ENCODE measurements at regions not wholly inside any gene's neighbourhood (a gene's known extent, or its start where the extent isn't known, plus 50 kb on each side); places are given as distances from the start of the nearest gene placed in this dataset.

DNA sequence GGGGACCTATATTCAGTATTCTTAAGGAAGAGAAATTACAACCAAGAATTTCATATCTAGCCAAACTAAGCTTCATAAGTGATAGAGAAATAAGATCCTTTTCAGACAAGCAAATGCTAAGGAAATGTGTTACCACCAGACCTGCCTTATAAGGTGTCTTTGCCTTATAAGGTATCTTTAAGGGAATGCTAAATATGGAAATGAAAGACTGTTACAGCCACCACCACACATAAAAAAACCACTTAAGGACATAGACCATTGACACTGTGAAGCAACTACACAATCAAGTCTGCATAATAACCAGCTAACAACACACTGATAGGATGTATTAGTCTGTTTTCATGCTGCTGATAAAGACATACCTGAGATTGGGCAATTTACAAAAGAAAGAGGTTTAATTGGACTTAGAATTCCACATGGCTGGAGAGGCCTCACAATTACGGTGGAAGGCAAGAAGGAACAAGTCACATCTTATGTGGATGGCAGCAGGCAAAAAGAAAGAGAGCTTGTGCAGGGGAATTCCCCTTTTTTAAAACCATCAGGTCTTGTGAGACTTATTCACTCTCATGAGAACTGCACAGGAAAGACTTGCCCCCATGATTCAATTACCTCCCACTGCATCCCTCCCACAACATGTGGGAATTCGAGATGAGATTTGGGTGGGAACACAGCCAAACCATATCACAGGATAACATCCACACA is 119.2 kb upstream of the LAMA2 start:
- no peaks in the 10 kb centered on the region for H3K9me3 ChIP-seq
- 55% methylated on average over 2 of the region's 2 CpGs; no CpG with 5 or more reads in 1 of the 2 donors for WGBS, 2 donors (ENCODE audit: low coverage in 1 of 2)
- H3K27ac ChIP-seq, result no peak overlapping the region
- no peak overlapping the region for H3K4me3 ChIP-seq
- in situ Hi-C loops (cut with MboI; ENCODE audit: low pct_ligation_motif_present in 1 of 4, low pct_unique_long_range_greater_than_20kb in 1 of 4, low sequenced_read_pairs in 3 of 4) (no loop called here), intact Hi-C loops (cut with DNase I; ENCODE audit: low total_unique reads) (no loop called here)
- no peaks in the 10 kb centered on the region for H3K36me3 ChIP-seq
- TF ChIP-seq EP300 (IDR thresholded peaks at IDR 0.05; ENCODE audit: low read depth) (no peak), POLR2A (IDR thresholded peaks at IDR 0.05) (no peak), CTCF (IDR thresholded peaks at IDR 0.05) (no peak), POLR2AphosphoS5 (IDR thresholded peaks at IDR 0.05) (no peak)
- H3K4me1 ChIP-seq, result no peaks in the 10 kb centered on the region
- DNase-seq, result no peak
- no peaks in the 10 kb centered on the region for H3K27me3 ChIP-seq

DNA sequence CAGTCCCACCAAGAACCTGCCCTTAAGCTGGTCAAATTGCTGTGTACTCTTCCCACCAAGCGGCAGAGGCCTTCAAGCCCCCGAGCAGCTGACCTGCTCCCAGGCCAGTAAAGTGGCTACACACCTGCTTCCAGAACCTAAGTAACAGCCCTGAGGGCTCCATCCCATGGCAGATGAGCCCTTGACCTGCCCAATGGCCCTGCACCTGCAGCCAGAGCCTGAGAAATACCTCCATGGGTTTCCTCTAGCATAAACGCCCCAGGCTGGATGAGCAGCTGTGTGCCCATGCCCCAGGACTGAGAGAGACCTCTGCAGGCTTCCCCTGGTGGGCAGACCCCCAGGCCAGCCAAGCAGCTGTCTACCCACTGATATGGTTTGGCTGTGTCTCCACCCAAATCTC is 123.0 kb upstream of the LAMA2 start:
- intact Hi-C loops (cut with DNase I; ENCODE audit: low total_unique reads), result no loop called here
- Histone ChIP-seq H3K36me3 (no peaks in the 10 kb centered on the region), H3K27me3 (no peaks in the 10 kb centered on the region), H3K4me3 (no peak overlapping the region), H3K27ac (no peak overlapping the region), H3K9me3 (no peaks in the 10 kb centered on the region), H3K4me1 (no peaks in the 10 kb centered on the region)
- DNase-seq, result no peak
- TF ChIP-seq POLR2A (IDR thresholded peaks at IDR 0.05) (no peak), CTCF (IDR thresholded peaks at IDR 0.05) (no peak), EP300 (IDR thresholded peaks at IDR 0.05; ENCODE audit: low read depth) (no peak), POLR2AphosphoS5 (IDR thresholded peaks at IDR 0.05) (no peak)
- WGBS, 2 donors (ENCODE audit: low coverage in 1 of 2), result 86% methylated on average over 3 of the region's 3 CpGs; no CpG with 5 or more reads in 1 of the 2 donors
- in situ Hi-C loops (cut with MboI; ENCODE audit: low pct_ligation_motif_present in 1 of 4, low pct_unique_long_range_greater_than_20kb in 1 of 4, low sequenced_read_pairs in 3 of 4), result no loop called here

DNA sequence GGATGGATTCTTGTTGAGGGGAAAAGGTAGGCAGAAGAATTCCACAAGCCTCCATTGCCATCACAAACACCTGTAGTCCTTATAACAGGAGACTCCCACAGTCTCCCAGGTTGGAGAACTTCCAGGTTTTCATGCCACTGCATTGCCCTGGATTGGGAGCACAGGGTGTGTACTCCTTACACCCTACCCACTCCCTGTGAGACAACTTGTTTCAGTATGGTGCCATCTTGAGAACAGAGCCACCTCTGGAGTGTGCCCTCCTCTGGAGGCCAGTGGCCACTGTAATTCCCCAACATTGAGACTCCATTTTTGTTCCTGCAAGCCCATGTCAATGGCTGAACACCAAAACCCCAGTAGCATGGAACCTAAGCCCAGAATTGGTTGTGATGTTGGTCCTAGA is 123.5 kb upstream of the LAMA2 start:
- DNase-seq, result no peak
- Histone ChIP-seq H3K9me3 (no peaks in the 10 kb centered on the region), H3K4me1 (no peaks in the 10 kb centered on the region), H3K27ac (no peak overlapping the region), H3K4me3 (no peak overlapping the region), H3K27me3 (no peaks in the 10 kb centered on the region), H3K36me3 (no peaks in the 10 kb centered on the region)
- TF ChIP-seq EP300 (IDR thresholded peaks at IDR 0.05; ENCODE audit: low read depth) (no peak), POLR2A (IDR thresholded peaks at IDR 0.05) (no peak), CTCF (IDR thresholded peaks at IDR 0.05) (no peak), POLR2AphosphoS5 (IDR thresholded peaks at IDR 0.05) (no peak)
- in situ Hi-C loops (cut with MboI; ENCODE audit: low pct_ligation_motif_present in 1 of 4, low pct_unique_long_range_greater_than_20kb in 1 of 4, low sequenced_read_pairs in 3 of 4), result no loop called here
- intact Hi-C loops (cut with DNase I; ENCODE audit: low total_unique reads), result no loop called here

DNA sequence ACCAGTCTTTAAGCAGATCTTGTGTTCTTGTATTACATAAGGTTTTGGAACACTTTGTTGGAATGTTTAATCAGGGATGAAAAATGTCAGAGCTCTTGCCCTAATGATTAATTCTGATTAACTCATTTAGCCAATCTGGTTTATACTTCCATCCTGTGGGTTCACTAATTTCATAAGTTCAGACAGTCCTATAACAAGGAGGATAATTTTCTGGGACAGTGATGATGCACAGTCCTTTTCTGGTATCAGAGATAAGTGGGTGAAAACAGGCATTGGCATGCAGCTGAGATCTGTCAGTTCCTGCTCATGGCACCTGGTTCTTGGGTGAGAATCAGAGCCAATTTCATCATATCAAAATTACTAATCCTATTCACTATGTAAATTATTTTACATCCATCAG is 125.0 kb upstream of the LAMA2 start:
- in situ Hi-C loops (cut with MboI; ENCODE audit: low pct_ligation_motif_present in 1 of 4, low pct_unique_long_range_greater_than_20kb in 1 of 4, low sequenced_read_pairs in 3 of 4), result no loop called here
- TF ChIP-seq POLR2AphosphoS5 (IDR thresholded peaks at IDR 0.05) (no peak), POLR2A (IDR thresholded peaks at IDR 0.05) (no peak), CTCF (IDR thresholded peaks at IDR 0.05) (no peak), EP300 (IDR thresholded peaks at IDR 0.05; ENCODE audit: low read depth) (no peak)
- no peaks in the 10 kb centered on the region for H3K9me3 ChIP-seq

More for the DNA sequence above, 125.0 kb upstream of the LAMA2 start:
- Histone ChIP-seq H3K4me3 (no peak overlapping the region), H3K27ac (no peak overlapping the region), H3K4me1 (no peaks in the 10 kb centered on the region), H3K36me3 (no peaks in the 10 kb centered on the region), H3K27me3 (no peaks in the 10 kb centered on the region)
- intact Hi-C loops (cut with DNase I; ENCODE audit: low total_unique reads), result no loop called here
- no peak for DNase-seq

Data from transverse colon (tissue), 4 donors.